ENCODE measurements at regions not wholly inside any gene's neighbourhood (a gene's known extent, or its start where the extent isn't known, plus 50 kb on each side); places are given as distances from the start of the nearest gene placed in this dataset.
A peak's percentile ranks its signal among the peaks of the same experiment; 100 is the strongest.
"Not testable (repeated sequence)": the region's sequence is repeated elsewhere in the genome, so short reads cannot be mapped to it uniquely, and the experiment has no call there.

- not testable (repeated sequence) for H3K4me3 Mint-ChIP-seq; H3K36me3 Mint-ChIP-seq; H3K9me3 Mint-ChIP-seq; H3K27me3 Mint-ChIP-seq; ATAC-seq (ENCODE audit: low read depth in 2 of 2); H3K27ac Mint-ChIP-seq; H3K4me1 Mint-ChIP-seq; DNase-seq
Observed at GRCh38 chr1:115528336-115528735, 113.4 kb upstream of the VANGL1 start.

GRCh38 chr1:115527746-115528145 is 114.0 kb upstream of the VANGL1 start:
- peaks cover 0 to 3% (median 0%) of the 10 kb centered on the region in 7 donors for H3K9me3 Mint-ChIP-seq
- H3K4me1 Mint-ChIP-seq = no peaks in the 10 kb centered on the region
- H3K4me3 Mint-ChIP-seq = no peak overlapping the region

GRCh38 chr1:115526900-115527299 is 114.9 kb upstream of the VANGL1 start:
- Mint-ChIP-seq H3K27ac (no peak overlapping the region), H3K4me1 (no peaks in the 10 kb centered on the region), H3K4me3 (no peak overlapping the region), H3K36me3 (no peaks in the 10 kb centered on the region), H3K9me3 (peaks cover 0 to 3% (median 0%) of the 10 kb centered on the region in 7 donors), H3K27me3 (no peaks in the 10 kb centered on the region)
- DNase-seq = no peak
- no peak for ATAC-seq (ENCODE audit: low read depth in 2 of 2)

More at GRCh38 chr1:115527746-115528145, 114.0 kb upstream of the VANGL1 start:
- no peak for DNase-seq
- no peak overlapping the region for H3K27ac Mint-ChIP-seq
- ATAC-seq (ENCODE audit: low read depth in 2 of 2) = no peak
- H3K27me3 Mint-ChIP-seq = no peaks in the 10 kb centered on the region
- no peaks in the 10 kb centered on the region for H3K36me3 Mint-ChIP-seq

- Mint-ChIP-seq H3K36me3 (no peaks in the 10 kb centered on the region), H3K9me3 (peaks cover 0 to 3% (median 0%) of the 10 kb centered on the region in 7 donors), H3K4me3 (no peak overlapping the region), H3K4me1 (no peaks in the 10 kb centered on the region), H3K27ac (no peak overlapping the region), H3K27me3 (no peaks in the 10 kb centered on the region)
- DNase-seq (no peak), ATAC-seq (ENCODE audit: low read depth in 2 of 2) (no peak)
Observed at GRCh38 chr1:115524236-115524635, 117.5 kb upstream of the VANGL1 start.

- ATAC-seq (ENCODE audit: low read depth in 2 of 2) = no peak
- H3K27me3 Mint-ChIP-seq = no peaks in the 10 kb centered on the region
- no peak for DNase-seq
- no peak overlapping the region for H3K27ac Mint-ChIP-seq
- no peaks in the 10 kb centered on the region for H3K36me3 Mint-ChIP-seq
- H3K9me3 Mint-ChIP-seq = peaks cover 0 to 3% (median 0%) of the 10 kb centered on the region in 7 donors
- no peaks in the 10 kb centered on the region for H3K4me1 Mint-ChIP-seq
- no peak overlapping the region for H3K4me3 Mint-ChIP-seq
Observed at GRCh38 chr1:115522386-115522785, 119.4 kb upstream of the VANGL1 start.

GRCh38 chr1:115515270-115515669 is 126.5 kb upstream of the VANGL1 start:
- Mint-ChIP-seq H3K27ac (no peak overlapping the region), H3K36me3 (no peaks in the 10 kb centered on the region), H3K4me1 (no peaks in the 10 kb centered on the region), H3K27me3 (no peaks in the 10 kb centered on the region), H3K4me3 (no peak overlapping the region), H3K9me3 (peaks cover 0 to 3% (median 0%) of the 10 kb centered on the region in 7 donors)
- ATAC-seq (ENCODE audit: low read depth in 2 of 2) (no peak), DNase-seq (no peak)

GRCh38 chr1:115510226-115510625 is 131.5 kb upstream of the VANGL1 start:
- not testable (repeated sequence) for DNase-seq, H3K4me3 Mint-ChIP-seq
- H3K27me3 Mint-ChIP-seq = peaks cover 3 to 17% (median 10%) of the 10 kb centered on the region in 3 donors

GRCh38 chr1:115507901-115508300 is 133.9 kb upstream of the VANGL1 start:
- ATAC-seq (ENCODE audit: low read depth in 2 of 2) (no peak), DNase-seq (no peak)
- Mint-ChIP-seq H3K36me3 (no peaks in the 10 kb centered on the region), H3K4me3 (no peak overlapping the region), H3K9me3 (peaks cover 0 to 6% (median 2%) of the 10 kb centered on the region in 7 donors), H3K4me1 (no peaks in the 10 kb centered on the region), H3K27me3 (peaks cover 3 to 24% (median 10%) of the 10 kb centered on the region in 3 donors), H3K27ac (no peak overlapping the region)

More at GRCh38 chr1:115510226-115510625, 131.5 kb upstream of the VANGL1 start:
- H3K9me3 Mint-ChIP-seq; ATAC-seq (ENCODE audit: low read depth in 2 of 2); H3K36me3 Mint-ChIP-seq; H3K4me1 Mint-ChIP-seq; H3K27ac Mint-ChIP-seq: not testable (repeated sequence)

GRCh38 chr1:115506924-115507589 is 134.7 kb upstream of the VANGL1 start:
- Mint-ChIP-seq H3K9me3 (peaks cover 0 to 9% (median 4%) of the 10 kb centered on the region in 7 donors), H3K27me3 (peaks cover 3 to 24% (median 10%) of the 10 kb centered on the region in 3 donors), H3K4me3 (no peak overlapping the region), H3K27ac (no peak overlapping the region), H3K36me3 (no peaks in the 10 kb centered on the region), H3K4me1 (no peaks in the 10 kb centered on the region)
- DNase-seq (no peak), ATAC-seq (ENCODE audit: low read depth in 2 of 2) (no peak)

- Mint-ChIP-seq H3K27ac (no peak overlapping the region), H3K27me3 (peaks cover 3 to 24% (median 10%) of the 10 kb centered on the region in 3 donors), H3K4me1 (no peaks in the 10 kb centered on the region), H3K9me3 (peaks cover 0 to 9% (median 4%) of the 10 kb centered on the region in 7 donors), H3K4me3 (no peak overlapping the region), H3K36me3 (no peaks in the 10 kb centered on the region)
- DNase-seq = no peak
- no peak for ATAC-seq (ENCODE audit: low read depth in 2 of 2)
Observed at GRCh38 chr1:115506518-115506917, 135.3 kb upstream of the VANGL1 start.

GRCh38 chr1:115505148-115505571 is 136.6 kb upstream of the VANGL1 start:
- ATAC-seq (ENCODE audit: low read depth in 2 of 2) (no peak), DNase-seq (no peak)
- H3K27ac Mint-ChIP-seq = no peak overlapping the region
- peaks cover 3 to 24% (median 10%) of the 10 kb centered on the region in 3 donors for H3K27me3 Mint-ChIP-seq
- H3K4me1 Mint-ChIP-seq = no peaks in the 10 kb centered on the region
- no peaks in the 10 kb centered on the region for H3K36me3 Mint-ChIP-seq
- H3K9me3 Mint-ChIP-seq = peaks cover 0 to 9% (median 4%) of the 10 kb centered on the region in 7 donors
- H3K4me3 Mint-ChIP-seq = no peak overlapping the region

GRCh38 chr1:115502183-115502582 is 139.6 kb upstream of the VANGL1 start:
- Mint-ChIP-seq H3K27ac (peak overlapping the region in 1 of 6 donors; percentile 39), H3K27me3 (peaks cover under 1 to 18% (median 7%) of the 10 kb centered on the region in 3 donors)
- H3K9me3 Mint-ChIP-seq; DNase-seq; H3K4me1 Mint-ChIP-seq; H3K36me3 Mint-ChIP-seq; ATAC-seq (ENCODE audit: low read depth in 2 of 2); H3K4me3 Mint-ChIP-seq: not testable (repeated sequence)

- no peak for ATAC-seq (ENCODE audit: low read depth in 2 of 2)
- Mint-ChIP-seq H3K9me3 (peaks cover 0 to 9% (median 4%) of the 10 kb centered on the region in 7 donors), H3K27me3 (peaks cover 0 to 11% (median 1%) of the 10 kb centered on the region in 3 donors), H3K27ac (no peak overlapping the region), H3K4me3 (no peak overlapping the region), H3K4me1 (no peaks in the 10 kb centered on the region), H3K36me3 (no peaks in the 10 kb centered on the region)
- no peak for DNase-seq
Observed at GRCh38 chr1:115501476-115501875, 140.3 kb upstream of the VANGL1 start.

- DNase-seq (no peak), ATAC-seq (ENCODE audit: low read depth in 2 of 2) (no peak)
- Mint-ChIP-seq H3K36me3 (no peaks in the 10 kb centered on the region), H3K9me3 (peaks cover 0 to 5% (median 1%) of the 10 kb centered on the region in 7 donors), H3K4me1 (no peaks in the 10 kb centered on the region), H3K27ac (no peak overlapping the region), H3K27me3 (no peaks in the 10 kb centered on the region), H3K4me3 (no peak overlapping the region)
Observed at GRCh38 chr1:115499253-115499652, 142.5 kb upstream of the VANGL1 start.
